ENCODE measurements at regions not wholly inside any gene's neighbourhood (a gene's known extent, or its start where the extent isn't known, plus 50 kb on each side); places are given as distances from the start of the nearest gene placed in this dataset.

DNA sequence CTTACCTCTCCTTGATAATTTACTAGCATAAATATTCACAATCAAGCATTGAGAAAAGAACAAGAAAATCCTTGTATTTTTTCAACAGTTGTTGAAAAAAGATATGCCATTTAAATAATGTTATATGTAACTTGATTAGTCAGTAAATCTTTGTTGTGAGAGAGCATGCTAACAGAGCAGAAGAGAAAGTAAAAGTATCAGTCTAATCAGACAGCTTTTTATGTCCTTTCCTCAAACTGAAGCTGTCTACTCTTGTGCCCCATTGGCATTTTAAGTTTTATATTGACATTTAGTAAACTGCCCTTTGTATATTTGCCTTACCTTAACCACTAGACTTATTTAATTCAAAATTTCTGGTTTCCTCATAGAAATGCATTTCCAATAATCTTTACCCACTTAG, 668.7 kb downstream of the OTOL1 start:
- Mint-ChIP-seq H3K36me3 (ENCODE audit: low read depth, unreplicated experiment) (no peaks in the 10 kb centered on the region), H3K9me3 (ENCODE audit: unreplicated experiment) (no peaks in the 10 kb centered on the region), H3K4me3 (ENCODE audit: unreplicated experiment) (no peak overlapping the region), H3K4me1 (ENCODE audit: low read depth, unreplicated experiment) (peaks cover 9% of the 10 kb centered on the region), H3K27me3 (ENCODE audit: low read depth, unreplicated experiment) (no peaks in the 10 kb centered on the region), H3K27ac (ENCODE audit: unreplicated experiment) (no peak overlapping the region)
- peak overlapping the region; percentile 53 for H2AFZ ChIP-seq (ENCODE audit: low read depth, low read length)
- no peaks in the 10 kb centered on the region for H3K4me1 ChIP-seq (ENCODE audit: insufficient read depth, low read length)
- H3K9me3 ChIP-seq (ENCODE audit: insufficient read depth, low read depth, low read length), result no peaks in the 10 kb centered on the region
- no peaks in the 10 kb centered on the region for H3K79me2 ChIP-seq (ENCODE audit: insufficient read depth, low read length)
- no peaks in the 10 kb centered on the region for H3K36me3 ChIP-seq (ENCODE audit: insufficient read depth, low read length)
- H4K20me1 ChIP-seq (ENCODE audit: insufficient read depth, low read length), result no peaks in the 10 kb centered on the region
- no peaks in the 10 kb centered on the region for H3K27me3 ChIP-seq (ENCODE audit: insufficient read depth, low read length)
- TF ChIP-seq CTCF (IDR thresholded peaks at IDR 0.05; ENCODE audit: insufficient read depth, low read depth, low read length) (no peak), EZH2 (IDR thresholded peaks at IDR 0.05; ENCODE audit: insufficient read depth, low read length) (no peak)
- H3K4me2 ChIP-seq (ENCODE audit: low read length), result peak overlapping the region; percentile 8
- H3K9ac ChIP-seq (ENCODE audit: low read length), result no peak overlapping the region
- FAIRE-seq (no peak), DNase-seq (ENCODE audit: low read depth) (no peak)
- no peak overlapping the region for H3K27ac ChIP-seq (ENCODE audit: low read depth, low read length)
- no peak overlapping the region for H3K4me3 ChIP-seq (ENCODE audit: insufficient read depth, low read depth, low read length)

GRCh38 chr3:162166543-162166942, 669.9 kb downstream of the OTOL1 start:
- H3K79me2 ChIP-seq (ENCODE audit: insufficient read depth, low read length), result no peaks in the 10 kb centered on the region
- no peak overlapping the region for H2AFZ ChIP-seq (ENCODE audit: low read depth, low read length)
- Mint-ChIP-seq H3K36me3 (ENCODE audit: low read depth, unreplicated experiment) (no peaks in the 10 kb centered on the region), H3K4me3 (ENCODE audit: unreplicated experiment) (no peak overlapping the region), H3K27ac (ENCODE audit: unreplicated experiment) (no peak overlapping the region), H3K9me3 (ENCODE audit: unreplicated experiment) (no peaks in the 10 kb centered on the region), H3K4me1 (ENCODE audit: low read depth, unreplicated experiment) (peaks cover 13% of the 10 kb centered on the region), H3K27me3 (ENCODE audit: low read depth, unreplicated experiment) (no peaks in the 10 kb centered on the region)
- H3K4me3 ChIP-seq (ENCODE audit: insufficient read depth, low read depth, low read length), result no peak overlapping the region
- no peaks in the 10 kb centered on the region for H3K27me3 ChIP-seq (ENCODE audit: insufficient read depth, low read length)
- no peaks in the 10 kb centered on the region for H3K9me3 ChIP-seq (ENCODE audit: insufficient read depth, low read depth, low read length)
- peak; percentile 29 for FAIRE-seq
- no peaks in the 10 kb centered on the region for H3K36me3 ChIP-seq (ENCODE audit: insufficient read depth, low read length)
- no peak for DNase-seq (ENCODE audit: low read depth)
- H3K9ac ChIP-seq (ENCODE audit: low read length), result no peak overlapping the region
- no peaks in the 10 kb centered on the region for H4K20me1 ChIP-seq (ENCODE audit: insufficient read depth, low read length)
- no peak overlapping the region for H3K4me2 ChIP-seq (ENCODE audit: low read length)
- TF ChIP-seq EZH2 (IDR thresholded peaks at IDR 0.05; ENCODE audit: insufficient read depth, low read length) (no peak), CTCF (IDR thresholded peaks at IDR 0.05; ENCODE audit: insufficient read depth, low read depth, low read length) (no peak)
- no peak overlapping the region for H3K27ac ChIP-seq (ENCODE audit: low read depth, low read length)
- H3K4me1 ChIP-seq (ENCODE audit: insufficient read depth, low read length), result no peaks in the 10 kb centered on the region

- no peaks in the 10 kb centered on the region for H3K36me3 Mint-ChIP-seq (ENCODE audit: low read depth, unreplicated experiment)
- Histone ChIP-seq H4K20me1 (ENCODE audit: insufficient read depth, low read length) (no peaks in the 10 kb centered on the region), H3K9me3 (ENCODE audit: insufficient read depth, low read depth, low read length) (no peaks in the 10 kb centered on the region), H3K9ac (ENCODE audit: low read length) (no peak overlapping the region), H3K4me1 (ENCODE audit: insufficient read depth, low read length) (no peaks in the 10 kb centered on the region), H3K4me2 (ENCODE audit: low read length) (no peak overlapping the region), H3K27ac (ENCODE audit: low read depth, low read length) (no peak overlapping the region), H3K4me3 (ENCODE audit: insufficient read depth, low read depth, low read length) (no peak overlapping the region), H3K79me2 (ENCODE audit: insufficient read depth, low read length) (no peaks in the 10 kb centered on the region), H3K36me3 (ENCODE audit: insufficient read depth, low read length) (no peaks in the 10 kb centered on the region), H3K27me3 (ENCODE audit: insufficient read depth, low read length) (no peaks in the 10 kb centered on the region), H2AFZ (ENCODE audit: low read depth, low read length) (no peak overlapping the region)
- peaks cover 13% of the 10 kb centered on the region for H3K4me1 Mint-ChIP-seq (ENCODE audit: low read depth, unreplicated experiment)
- no peak overlapping the region for H3K27ac Mint-ChIP-seq (ENCODE audit: unreplicated experiment)
- no peak overlapping the region for H3K4me3 Mint-ChIP-seq (ENCODE audit: unreplicated experiment)
- H3K27me3 Mint-ChIP-seq (ENCODE audit: low read depth, unreplicated experiment), result no peaks in the 10 kb centered on the region
- no peak for DNase-seq (ENCODE audit: low read depth)
- no peak for FAIRE-seq
- peaks cover 6% of the 10 kb centered on the region for H3K9me3 Mint-ChIP-seq (ENCODE audit: unreplicated experiment)
- no peak for TF ChIP-seq EZH2 (IDR thresholded peaks at IDR 0.05; ENCODE audit: insufficient read depth, low read length)
- no peak for TF ChIP-seq CTCF (IDR thresholded peaks at IDR 0.05; ENCODE audit: insufficient read depth, low read depth, low read length)
Observed at GRCh38 chr3:162168715-162169114, 672.1 kb downstream of the OTOL1 start.
